ENCODE measurements at regions not wholly inside any gene's neighbourhood (a gene's known extent, or its start where the extent isn't known, plus 50 kb on each side); places are given as distances from the start of the nearest gene placed in this dataset.
A peak's percentile ranks its signal among the peaks of the same experiment; 100 is the strongest.

DNA sequence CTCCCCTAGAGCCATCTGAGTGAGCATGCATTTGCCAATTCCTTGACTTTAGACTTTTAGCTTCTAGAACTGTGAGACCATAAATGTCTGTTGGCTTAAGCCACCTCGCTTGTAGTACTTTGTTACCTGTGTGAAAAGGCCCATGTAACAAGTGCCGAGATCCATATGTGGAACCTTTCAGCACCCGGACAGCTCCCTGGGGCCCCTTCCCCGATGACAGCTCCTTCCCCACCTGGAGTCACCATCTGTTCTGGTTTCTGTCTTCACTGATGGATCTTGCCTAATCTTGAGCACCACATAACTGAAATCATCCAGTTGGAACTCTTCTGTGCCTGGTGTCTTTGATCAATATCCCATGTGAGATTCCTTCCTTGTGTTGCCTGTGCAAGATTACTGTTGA is 78.9 kb upstream of the EEF2KMT start:
- Histone ChIP-seq H4K20me1 (ENCODE audit: insufficient read depth, low read length) (no peaks in the 10 kb centered on the region), H3K27ac (ENCODE audit: extremely low read length, insufficient read depth, low read length) (no peak overlapping the region), H3K4me3 (replicated peaks in 1 of 3; ENCODE audit: insufficient read depth in 1 of 3, low read depth in 2 of 3, low read length in 3 of 3) (no peak overlapping the region), H3K36me3 (replicated peaks in 1 of 2; ENCODE audit: control insufficient read depth in 1 of 2, insufficient read depth in 2 of 2, low read length in 2 of 2) (no peaks in the 10 kb centered on the region), H3K27me3 (ENCODE audit: control insufficient read depth in 1 of 2, insufficient read depth in 2 of 2, low read length in 2 of 2) (no peaks in the 10 kb centered on the region), H3K4me1 (ENCODE audit: insufficient read depth, low read length) (no peaks in the 10 kb centered on the region), H3K4me2 (ENCODE audit: low read depth, low read length) (no peak overlapping the region), H3K9ac (ENCODE audit: insufficient read depth, low read depth, low read length) (no peak overlapping the region), H2AFZ (ENCODE audit: low read length) (no peak overlapping the region), H3K79me2 (ENCODE audit: insufficient read depth, low read length) (no peaks in the 10 kb centered on the region), H3K9me3 (ENCODE audit: low read length) (peaks cover 14% of the 10 kb centered on the region; the same call in 1 of the 2 replicates)
- in situ Hi-C loops (cut with HindIII; ENCODE audit: extremely low pct_ligation_motif_present, low pct_unique_long_range_greater_than_20kb) (no loop called here), intact Hi-C loops (cut with micrococcal nuclease; ENCODE audit: unreplicated experiment) (no loop called here)
- WGBS (ENCODE audit: low lambda C conversion rate) = 2% methylated on average over 4 of the region's 4 CpGs
- ChIA-PET POLR2A (no interaction called here), CTCF (ENCODE audit: low intra/inter-chr PET ratio, low total read pairs) (no interaction called here)
- BruUV-seq (replicated peaks) = no TSS peak
- DNase-seq (ENCODE audit: low spot score) = no peak
- FAIRE-seq = no peak
- peak; percentile 40; the same call in 1 of the 3 replicates for ATAC-seq
- no peak for TF ChIP-seq SMC3 (IDR thresholded peaks at IDR 0.05; ENCODE audit: low read length)
- TF ChIP-seq EHMT2 (IDR thresholded peaks at IDR 0.05; ENCODE audit: borderline replicate concordance, low read depth, low read length) = peak; percentile 75; the same call in 1 of the 2 replicates
- TF ChIP-seq MIER2 (CRISPR knock-in tag; IDR thresholded peaks at IDR 0.05) = peak; percentile 95
- TF ChIP-seq, protein P1, sequence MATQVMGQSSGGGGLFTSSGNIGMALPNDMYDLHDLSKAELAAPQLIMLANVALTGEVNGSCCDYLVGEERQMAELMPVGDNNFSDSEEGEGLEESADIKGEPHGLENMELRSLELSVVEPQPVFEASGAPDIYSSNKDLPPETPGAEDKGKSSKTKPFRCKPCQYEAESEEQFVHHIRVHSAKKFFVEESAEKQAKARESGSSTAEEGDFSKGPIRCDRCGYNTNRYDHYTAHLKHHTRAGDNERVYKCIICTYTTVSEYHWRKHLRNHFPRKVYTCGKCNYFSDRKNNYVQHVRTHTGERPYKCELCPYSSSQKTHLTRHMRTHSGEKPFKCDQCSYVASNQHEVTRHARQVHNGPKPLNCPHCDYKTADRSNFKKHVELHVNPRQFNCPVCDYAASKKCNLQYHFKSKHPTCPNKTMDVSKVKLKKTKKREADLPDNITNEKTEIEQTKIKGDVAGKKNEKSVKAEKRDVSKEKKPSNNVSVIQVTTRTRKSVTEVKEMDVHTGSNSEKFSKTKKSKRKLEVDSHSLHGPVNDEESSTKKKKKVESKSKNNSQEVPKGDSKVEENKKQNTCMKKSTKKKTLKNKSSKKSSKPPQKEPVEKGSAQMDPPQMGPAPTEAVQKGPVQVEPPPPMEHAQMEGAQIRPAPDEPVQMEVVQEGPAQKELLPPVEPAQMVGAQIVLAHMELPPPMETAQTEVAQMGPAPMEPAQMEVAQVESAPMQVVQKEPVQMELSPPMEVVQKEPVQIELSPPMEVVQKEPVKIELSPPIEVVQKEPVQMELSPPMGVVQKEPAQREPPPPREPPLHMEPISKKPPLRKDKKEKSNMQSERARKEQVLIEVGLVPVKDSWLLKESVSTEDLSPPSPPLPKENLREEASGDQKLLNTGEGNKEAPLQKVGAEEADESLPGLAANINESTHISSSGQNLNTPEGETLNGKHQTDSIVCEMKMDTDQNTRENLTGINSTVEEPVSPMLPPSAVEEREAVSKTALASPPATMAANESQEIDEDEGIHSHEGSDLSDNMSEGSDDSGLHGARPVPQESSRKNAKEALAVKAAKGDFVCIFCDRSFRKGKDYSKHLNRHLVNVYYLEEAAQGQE (IDR thresholded peaks at IDR 0.05; ENCODE audit: borderline replicate concordance in 1 of 2, low read depth in 1 of 2, low read length in 2 of 2) = peak; percentile 75 to 95
- no peak for TF ChIP-seq ZMAT3 (CRISPR knock-in tag; conservative IDR thresholded peaks at IDR 0.05)
- TF ChIP-seq, protein P2, sequence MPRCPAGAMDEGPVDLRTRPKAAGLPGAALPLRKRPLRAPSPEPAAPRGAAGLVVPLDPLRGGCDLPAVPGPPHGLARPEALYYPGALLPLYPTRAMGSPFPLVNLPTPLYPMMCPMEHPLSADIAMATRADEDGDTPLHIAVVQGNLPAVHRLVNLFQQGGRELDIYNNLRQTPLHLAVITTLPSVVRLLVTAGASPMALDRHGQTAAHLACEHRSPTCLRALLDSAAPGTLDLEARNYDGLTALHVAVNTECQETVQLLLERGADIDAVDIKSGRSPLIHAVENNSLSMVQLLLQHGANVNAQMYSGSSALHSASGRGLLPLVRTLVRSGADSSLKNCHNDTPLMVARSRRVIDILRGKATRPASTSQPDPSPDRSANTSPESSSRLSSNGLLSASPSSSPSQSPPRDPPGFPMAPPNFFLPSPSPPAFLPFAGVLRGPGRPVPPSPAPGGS (CRISPR knock-in tag; IDR thresholded peaks at IDR 0.05) = no peak
- no peak for TF ChIP-seq ZNF234 (CRISPR knock-in tag; conservative IDR thresholded peaks at IDR 0.05)
- no peak for TF ChIP-seq TGIF2 (CRISPR knock-in tag; IDR thresholded peaks at IDR 0.05)

Measured in HepG2 (cell line).